ENCODE measurements at regions not wholly inside any gene's neighbourhood (a gene's known extent, or its start where the extent isn't known, plus 50 kb on each side); places are given as distances from the start of the nearest gene placed in this dataset.

- no peak for DNase-seq (ENCODE audit: low read depth)
Measured at GRCh38 chr14:98168211-98168985, 1103.6 kb downstream of the BCL11B start.

GRCh38 chr14:98169170-98169587 lies 1102.8 kb downstream of the BCL11B start:
- DNase-seq (ENCODE audit: low read depth) = no peak

GRCh38 chr14:98170575-98170974 lies 1101.4 kb downstream of the BCL11B start:
- no peak for DNase-seq (ENCODE audit: low read depth)

- no peak for DNase-seq (ENCODE audit: low read depth)
Measured at GRCh38 chr14:98171654-98172053, 1100.3 kb downstream of the BCL11B start.

- no peak for DNase-seq (ENCODE audit: low read depth)
Measured at GRCh38 chr14:98172243-98172778, 1099.7 kb downstream of the BCL11B start.

- DNase-seq (ENCODE audit: low read depth) = no peak
Measured at GRCh38 chr14:98173305-98173704, 1098.7 kb downstream of the BCL11B start.

- DNase-seq (ENCODE audit: low read depth) = no peak
Measured at GRCh38 chr14:98174041-98174440, 1098.0 kb downstream of the BCL11B start.

GRCh38 chr14:98175436-98175835 lies 1096.6 kb downstream of the BCL11B start:
- DNase-seq (ENCODE audit: low read depth) = no peak

- DNase-seq (ENCODE audit: low read depth) = no peak
Measured at GRCh38 chr14:98175881-98176280, 1096.1 kb downstream of the BCL11B start.

GRCh38 chr14:98176892-98177291 lies 1095.1 kb downstream of the BCL11B start:
- no peak for DNase-seq (ENCODE audit: low read depth)

- no peak for DNase-seq (ENCODE audit: low read depth)
Measured at GRCh38 chr14:98177551-98177950, 1094.4 kb downstream of the BCL11B start.

GRCh38 chr14:98181241-98181640 lies 1090.8 kb downstream of the BCL11B start:
- DNase-seq (ENCODE audit: low read depth) = no peak

- DNase-seq (ENCODE audit: low read depth) = no peak
Measured at GRCh38 chr14:98181768-98182167, 1090.2 kb downstream of the BCL11B start.

- no peak for DNase-seq (ENCODE audit: low read depth)
Measured at GRCh38 chr14:98182393-98183055, 1089.5 kb downstream of the BCL11B start.

GRCh38 chr14:98183556-98183955 lies 1088.4 kb downstream of the BCL11B start:
- no peak for DNase-seq (ENCODE audit: low read depth)

GRCh38 chr14:98184457-98184856 lies 1087.5 kb downstream of the BCL11B start:
- DNase-seq (ENCODE audit: low read depth) = no peak

- no peak for DNase-seq (ENCODE audit: low read depth)
Measured at GRCh38 chr14:98185036-98185435, 1087.0 kb downstream of the BCL11B start.

GRCh38 chr14:98186140-98186539 lies 1085.9 kb downstream of the BCL11B start:
- DNase-seq (ENCODE audit: low read depth) = no peak

GRCh38 chr14:98187281-98187680 lies 1084.7 kb downstream of the BCL11B start:
- no peak for DNase-seq (ENCODE audit: low read depth)

- DNase-seq (ENCODE audit: low read depth) = no peak
Measured at GRCh38 chr14:98189062-98189461, 1082.9 kb downstream of the BCL11B start.

GRCh38 chr14:98189511-98189910 lies 1082.5 kb downstream of the BCL11B start:
- no peak for DNase-seq (ENCODE audit: low read depth)

GRCh38 chr14:98189944-98190343 lies 1082.1 kb downstream of the BCL11B start:
- no peak for DNase-seq (ENCODE audit: low read depth)

- DNase-seq (ENCODE audit: low read depth) = no peak
Measured at GRCh38 chr14:98192946-98193345, 1079.1 kb downstream of the BCL11B start.

Data from fibroblast of the conjunctiva (primary cell).